ENCODE measurements at regions not wholly inside any gene's neighbourhood (a gene's known extent, or its start where the extent isn't known, plus 50 kb on each side); places are given as distances from the start of the nearest gene placed in this dataset.

GRCh38 chr11:122172352-122173073 lies 56.5 kb upstream of the BLID start:
- Histone ChIP-seq H3K27me3 (ENCODE audit: control insufficient read depth, insufficient read depth, low read length) (no peaks in the 10 kb centered on the region), H3K4me3 (ENCODE audit: low read depth, low read length) (no peak overlapping the region), H3K27ac (ENCODE audit: low read depth, low read length) (no peak overlapping the region), H3K36me3 (ENCODE audit: control insufficient read depth, insufficient read depth, low read length) (no peaks in the 10 kb centered on the region), H3K9ac (ENCODE audit: low read length) (no peak overlapping the region), H3K4me1 (ENCODE audit: control insufficient read depth, insufficient read depth, low read length) (peaks cover 7% of the 10 kb centered on the region), H3K9me3 (ENCODE audit: control insufficient read depth, insufficient read depth, low read depth, low read length) (no peaks in the 10 kb centered on the region)

DNA sequence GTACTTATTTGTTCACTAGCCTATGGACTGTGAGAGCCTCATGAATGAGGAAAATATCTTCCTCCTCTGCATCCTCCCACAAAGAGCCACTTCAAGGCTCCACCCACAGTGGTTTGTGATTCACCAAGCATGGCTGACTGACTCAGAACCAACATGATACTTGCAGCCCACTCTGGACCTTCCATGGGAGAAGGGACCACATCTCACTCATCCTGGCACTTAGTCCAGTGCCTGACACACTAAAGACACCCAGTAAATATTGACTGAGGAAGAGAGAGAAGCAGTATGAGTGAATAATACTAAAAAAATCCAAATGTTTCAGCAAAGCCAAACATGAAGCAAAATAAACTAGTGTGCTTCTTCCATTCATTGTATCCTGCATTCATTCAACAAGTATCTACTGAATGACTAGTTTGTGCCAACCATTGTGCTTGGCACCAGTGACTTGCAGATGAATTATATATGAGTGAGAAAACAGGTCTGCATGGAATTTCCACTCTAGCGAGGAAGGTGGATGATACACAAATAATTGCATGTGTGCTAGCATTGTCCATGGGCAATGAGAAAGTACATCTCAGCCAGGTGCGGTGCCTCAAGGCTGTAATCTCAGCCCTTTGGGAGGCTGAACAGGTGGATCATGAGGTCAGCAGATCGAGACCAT lies 54.9 kb upstream of the BLID start:
- Histone ChIP-seq H3K27ac (ENCODE audit: low read depth, low read length) (no peak overlapping the region), H3K9ac (ENCODE audit: low read length) (no peak overlapping the region), H3K9me3 (ENCODE audit: control insufficient read depth, insufficient read depth, low read depth, low read length) (no peaks in the 10 kb centered on the region), H3K27me3 (ENCODE audit: control insufficient read depth, insufficient read depth, low read length) (no peaks in the 10 kb centered on the region), H3K4me1 (ENCODE audit: control insufficient read depth, insufficient read depth, low read length) (peaks cover 10% of the 10 kb centered on the region), H3K36me3 (ENCODE audit: control insufficient read depth, insufficient read depth, low read length) (no peaks in the 10 kb centered on the region), H3K4me3 (ENCODE audit: low read depth, low read length) (no peak overlapping the region)

GRCh38 chr11:122168218-122168617 lies 52.2 kb upstream of the BLID start:
- Histone ChIP-seq H3K27ac (ENCODE audit: low read depth, low read length) (no peak overlapping the region), H3K9me3 (ENCODE audit: control insufficient read depth, insufficient read depth, low read depth, low read length) (no peaks in the 10 kb centered on the region), H3K36me3 (ENCODE audit: control insufficient read depth, insufficient read depth, low read length) (no peaks in the 10 kb centered on the region), H3K9ac (ENCODE audit: low read length) (no peak overlapping the region), H3K4me1 (ENCODE audit: control insufficient read depth, insufficient read depth, low read length) (peaks cover 10% of the 10 kb centered on the region), H3K4me3 (ENCODE audit: low read depth, low read length) (no peak overlapping the region), H3K27me3 (ENCODE audit: control insufficient read depth, insufficient read depth, low read length) (no peaks in the 10 kb centered on the region)

- Histone ChIP-seq H3K36me3 (ENCODE audit: control insufficient read depth, insufficient read depth, low read length) (no peaks in the 10 kb centered on the region), H3K4me1 (ENCODE audit: control insufficient read depth, insufficient read depth, low read length) (peaks cover 10% of the 10 kb centered on the region), H3K27ac (ENCODE audit: low read depth, low read length) (no peak overlapping the region), H3K4me3 (ENCODE audit: low read depth, low read length) (no peak overlapping the region), H3K27me3 (ENCODE audit: control insufficient read depth, insufficient read depth, low read length) (no peaks in the 10 kb centered on the region), H3K9ac (ENCODE audit: low read length) (no peak overlapping the region), H3K9me3 (ENCODE audit: control insufficient read depth, insufficient read depth, low read depth, low read length) (no peaks in the 10 kb centered on the region)
These were observed 51.1 kb upstream of the BLID start for GRCh38 chr11:122167100-122167499.

GRCh38 chr11:122165607-122166371 lies 49.8 kb upstream of the BLID start:
- no peak overlapping the region for H3K4me3 ChIP-seq (ENCODE audit: low read depth, low read length)
- no peak overlapping the region for H3K27ac ChIP-seq (ENCODE audit: low read depth, low read length)
- H3K4me1 ChIP-seq (ENCODE audit: control insufficient read depth, insufficient read depth, low read length), result peaks cover 10% of the 10 kb centered on the region
- no peaks in the 10 kb centered on the region for H3K27me3 ChIP-seq (ENCODE audit: control insufficient read depth, insufficient read depth, low read length)
- no peak overlapping the region for H3K9ac ChIP-seq (ENCODE audit: low read length)
- no peaks in the 10 kb centered on the region for H3K9me3 ChIP-seq (ENCODE audit: control insufficient read depth, insufficient read depth, low read depth, low read length)
- no peaks in the 10 kb centered on the region for H3K36me3 ChIP-seq (ENCODE audit: control insufficient read depth, insufficient read depth, low read length)

Data from HUES6 (cell line).